DOHH2 (cell line): ENCODE measurements at regions not wholly inside any gene's neighbourhood (a gene's known extent, or its start where the extent isn't known, plus 50 kb on each side); places are given as distances from the start of the nearest gene placed in this dataset.

Experiments used
- H3F3A ChIP-seq: fragments of 200-600 bp; sonication (generic), shearing (Covaris generic); 2 replicates; pipeline ENCODE4 v1.6.0; 2016; ENCODE audit warnings: antibody characterized with exemption, mild to moderate bottlenecking; ENCODE audit not compliant: control insufficient read depth, insufficient read depth
- H3K27ac ChIP-seq: fragments of 200-600 bp; sonication (generic); 2 replicates; pipeline ENCODE4 v1.5.1; 2014; ENCODE audit warnings: low read depth, mild to moderate bottlenecking, low read length, moderate library complexity
- H3K27me3 ChIP-seq: fragments of 200-600 bp; sonication (generic); 2 replicates; pipeline ENCODE4 v1.6.1; 2014; ENCODE audit warnings: mild to moderate bottlenecking, low read length, mixed read lengths; ENCODE audit not compliant: control insufficient read depth
- H3K36me3 ChIP-seq: fragments of 200-600 bp; sonication (generic); 2 replicates; pipeline ENCODE4 v1.6.1; 2014; ENCODE audit warnings: mild to moderate bottlenecking, low read length, moderate library complexity, mixed read lengths; ENCODE audit not compliant: control insufficient read depth
- H3K4me1 ChIP-seq: fragments of 200-600 bp; sonication (generic); 2 replicates; pipeline ENCODE4 v1.6.1; 2014; ENCODE audit warnings: mild to moderate bottlenecking, low read length, mixed read lengths; ENCODE audit not compliant: control insufficient read depth
- H3K4me2 ChIP-seq: fragments of 200-600 bp; sonication (generic); 2 replicates; pipeline ENCODE4 v1.6.0; 2014; ENCODE audit warnings: mild to moderate bottlenecking, low read length, moderate library complexity
- H3K4me3 ChIP-seq: fragments of 200-600 bp; sonication (generic); 2 replicates; pipeline ENCODE4 v1.5.1; 2014; ENCODE audit warnings: mild to moderate bottlenecking, low read length, mixed read lengths
- H3K79me2 ChIP-seq: fragments of 200-600 bp; sonication (generic); 2 replicates; pipeline ENCODE4 v1.6.1; 2014; ENCODE audit warnings: mild to moderate bottlenecking, low read length, mixed read lengths; ENCODE audit not compliant: control insufficient read depth
- H3K9me2 ChIP-seq: fragments of 200-600 bp; sonication (generic); replicated peaks from 2 replicates; pipeline ENCODE4 v1.6.1; 2014; ENCODE audit warnings: mild to moderate bottlenecking, low read length, mixed read lengths; ENCODE audit not compliant: control insufficient read depth
- H3K9me3 ChIP-seq: fragments of 200-600 bp; sonication (generic); 2 replicates; pipeline ENCODE4 v1.6.1; 2014; ENCODE audit warnings: antibody characterized with exemption, low read length, mixed read lengths; ENCODE audit not compliant: control insufficient read depth, insufficient read depth
- H4K20me1 ChIP-seq: fragments of 200-600 bp; sonication (generic); 2 replicates; pipeline ENCODE4 v1.6.0; 2014; ENCODE audit warnings: low read depth, mild to moderate bottlenecking, antibody characterized with exemption, low read length, moderate library complexity; ENCODE audit not compliant: control insufficient read depth, insufficient read depth
- CTCF ChIP-seq: fragments of 200-600 bp; sonication (generic); IDR thresholded peaks from one replicate; pipeline ENCODE4 v1.5.1; 2014; ENCODE audit warnings: antibody characterized with exemption, mild to moderate bottlenecking, low read depth, low read length; ENCODE audit not compliant: poor library complexity, severe bottlenecking
- EZH2phosphoT487 ChIP-seq: fragments of 200-600 bp; sonication (generic); IDR thresholded peaks from 2 replicates; pipeline ENCODE4 v1.6.1; 2017; ENCODE audit warnings: borderline replicate concordance, mild to moderate bottlenecking, antibody characterized with exemption, low read length, moderate library complexity, mixed read lengths

GRCh38 chr9:7354704-7355103 lies 444.9 kb downstream of the DMAC1 start:
- Histone ChIP-seq H3K4me1 (no peaks in the 10 kb centered on the region), H3K9me3 (no peaks in the 10 kb centered on the region), H4K20me1 (no peaks in the 10 kb centered on the region), H3F3A (no peaks in the 10 kb centered on the region), H3K4me3 (no peak overlapping the region), H3K9me2 (no peaks in the 10 kb centered on the region), H3K27me3 (no peaks in the 10 kb centered on the region), H3K4me2 (no peak overlapping the region), H3K36me3 (no peaks in the 10 kb centered on the region), H3K27ac (no peak overlapping the region), H3K79me2 (no peaks in the 10 kb centered on the region)
- TF ChIP-seq EZH2phosphoT487 (no peak), CTCF (no peak)

GRCh38 chr9:7348692-7349091 lies 450.9 kb downstream of the DMAC1 start:
- Histone ChIP-seq H4K20me1 (no peaks in the 10 kb centered on the region), H3K27ac (no peak overlapping the region), H3K4me1 (no peaks in the 10 kb centered on the region), H3K4me2 (no peak overlapping the region), H3K9me3 (no peaks in the 10 kb centered on the region), H3F3A (no peaks in the 10 kb centered on the region), H3K36me3 (no peaks in the 10 kb centered on the region), H3K4me3 (no peak overlapping the region), H3K79me2 (no peaks in the 10 kb centered on the region), H3K9me2 (no peaks in the 10 kb centered on the region), H3K27me3 (no peaks in the 10 kb centered on the region)
- TF ChIP-seq EZH2phosphoT487 (no peak), CTCF (no peak)

GRCh38 chr9:7347556-7347955 lies 452.0 kb downstream of the DMAC1 start:
- Histone ChIP-seq H3K4me2 (no peak overlapping the region), H3K27ac (no peak overlapping the region), H3K9me2 (no peaks in the 10 kb centered on the region), H3K79me2 (no peaks in the 10 kb centered on the region), H3F3A (no peaks in the 10 kb centered on the region), H3K27me3 (no peaks in the 10 kb centered on the region), H3K4me1 (no peaks in the 10 kb centered on the region), H3K4me3 (no peak overlapping the region), H3K36me3 (no peaks in the 10 kb centered on the region), H4K20me1 (no peaks in the 10 kb centered on the region), H3K9me3 (no peaks in the 10 kb centered on the region)
- no peak for TF ChIP-seq CTCF
- no peak for TF ChIP-seq EZH2phosphoT487

- TF ChIP-seq EZH2phosphoT487 (no peak), CTCF (no peak)
- Histone ChIP-seq H3K4me2 (no peak overlapping the region), H3K27ac (no peak overlapping the region), H3K9me2 (no peaks in the 10 kb centered on the region), H3F3A (no peaks in the 10 kb centered on the region), H3K9me3 (no peaks in the 10 kb centered on the region), H3K36me3 (no peaks in the 10 kb centered on the region), H3K4me3 (no peak overlapping the region), H3K4me1 (no peaks in the 10 kb centered on the region), H3K27me3 (no peaks in the 10 kb centered on the region), H3K79me2 (no peaks in the 10 kb centered on the region), H4K20me1 (no peaks in the 10 kb centered on the region)
These were observed 453.4 kb downstream of the DMAC1 start for GRCh38 chr9:7346144-7346543.
